Panc1 (cell line): ENCODE measurements at regions not wholly inside any gene's neighbourhood (a gene's known extent, or its start where the extent isn't known, plus 50 kb on each side); places are given as distances from the start of the nearest gene placed in this dataset.

Experiments
- ATAC-seq: fragments of 200-7000 bp; cut with Tn5 transposase; 2 replicates; pipeline ENCODE4 v1.9.1; 2020; ENCODE audit warnings: mild to moderate bottlenecking, moderate library complexity
- BruUV-seq: library from RNA; stranded (reverse); fragments of 400-500 nt; replicated peaks from 2 replicates; lab custom pipeline; 2021; lab: Mats Ljungman, UMichigan
- CTCF ChIA-PET: fragments of 300-600 bp; sonication (Branson Sonifier 250); formaldehyde crosslinking; loops from one replicate; lab custom pipeline; 2022; ENCODE audit warnings: antibody characterized with exemption; lab: Charles Lee
- POLR2A ChIA-PET: fragments of 300-600 bp; sonication (Branson Sonifier 250); formaldehyde crosslinking; loops from one replicate; lab custom pipeline; 2022; ENCODE audit warnings: antibody characterized with exemption; lab: Charles Lee
- DNase-seq: peaks from one replicate; pipeline ENCODE4 v3.0.0-alpha.2; 2010; ENCODE audit warnings: low read depth, low spot score
- H3K27ac ChIP-seq: 2 replicates; pipeline ENCODE4 v1.5.1; 2011; ENCODE audit warnings: mild to moderate bottlenecking, low read length, inconsistent platforms
- H3K27me3 ChIP-seq: fragments of 200-500 bp; sonication (Bioruptor generic); 2 replicates; pipeline ENCODE4 v1.6.0; 2014; ENCODE audit warnings: low read length, inconsistent platforms; ENCODE audit not compliant: control insufficient read depth, insufficient read depth
- H3K36me3 ChIP-seq: fragments of 200-500 bp; sonication (Bioruptor generic); 2 replicates; pipeline ENCODE4 v1.5.1; 2014; ENCODE audit warnings: inconsistent platforms, mild to moderate bottlenecking, low read length, moderate library complexity; ENCODE audit not compliant: control insufficient read depth, insufficient read depth
- H3K4me1 ChIP-seq: 2 replicates; pipeline ENCODE4 v1.5.1; 2011; ENCODE audit warnings: inconsistent platforms, mild to moderate bottlenecking, low read length, moderate library complexity; ENCODE audit not compliant: control insufficient read depth, insufficient read depth
- H3K4me3 ChIP-seq, 2 experiments: 2 replicates each; pipeline ENCODE4 v1.5.1; 2011 to 2012; ENCODE audit warnings: low read depth in 2 of 2, low read length in 2 of 2, mild to moderate bottlenecking in 2 of 2, inconsistent platforms in 1 of 2, moderate library complexity in 1 of 2
- H3K9me3 ChIP-seq: fragments of 200-500 bp; sonication (Bioruptor generic); 2 replicates; pipeline ENCODE4 v1.5.1; 2014; ENCODE audit warnings: low read depth, mild to moderate bottlenecking, inconsistent platforms, low read length, moderate library complexity; ENCODE audit not compliant: control insufficient read depth, insufficient read depth
- CTCF ChIP-seq: fragments of 450-650 bp; IDR thresholded peaks from 2 replicates; pipeline ENCODE4 v1.5.1; 2017; ENCODE audit warnings: mild to moderate bottlenecking
- POLR2AphosphoS5 ChIP-seq: IDR thresholded peaks from 2 replicates; pipeline ENCODE4 v1.6.1; 2012; ENCODE audit warnings: mild to moderate bottlenecking, low read depth, low read length, moderate library complexity
- REST ChIP-seq, 2 experiments: IDR thresholded peaks; 2 replicates each; pipeline ENCODE4 v1.6.1; 2011 to 2012; ENCODE audit warnings: low read depth in 2 of 2, control low read depth in 1 of 2, low read length in 1 of 2, mild to moderate bottlenecking in 1 of 2, moderate library complexity in 1 of 2; ENCODE audit not compliant: insufficient read depth in 1 of 2
- SIN3A ChIP-seq: IDR thresholded peaks from 2 replicates; pipeline ENCODE4 v1.6.1; 2012; ENCODE audit warnings: low read depth, mild to moderate bottlenecking, low read length, moderate library complexity, borderline replicate concordance; ENCODE audit not compliant: insufficient read depth
- TCF7L2 ChIP-seq: IDR thresholded peaks from 2 replicates; pipeline ENCODE4 v1.6.1; 2011; ENCODE audit warnings: mild to moderate bottlenecking, low read depth, low read length, inconsistent platforms
- in situ Hi-C: cut with HindIII; loops from 2 replicates; pipeline ENCODE4 v1.10.0; 2016; ENCODE audit warnings: low sequenced_read_pairs, low pct_unique_long_range_greater_than_20kb
- intact Hi-C: fragments of 100-400 bp; cut with micrococcal nuclease; formaldehyde crosslinking; loops from one replicate; pipeline ENCODE4 v1.10.0; 2022; ENCODE audit not compliant: unreplicated experiment

GRCh38 chr10:131766096-131766495, 134.7 kb upstream of the PPP2R2D start:
- in situ Hi-C loops (no loop called here), intact Hi-C loops (no loop called here)
- POLR2A ChIA-PET = no interaction called here
- TF ChIP-seq CTCF = no peak
- TF ChIP-seq REST (IDR thresholded peaks at IDR 0.05; ENCODE audit: insufficient read depth in 1 of 2, low read depth in 2 of 2, low read length in 1 of 2) = no peak
- TF ChIP-seq TCF7L2 = no peak
- TF ChIP-seq SIN3A = no peak
- TF ChIP-seq POLR2AphosphoS5 = no peak
- Histone ChIP-seq H3K27me3 (peaks cover 7% of the 10 kb centered on the region), H3K36me3 (no peaks in the 10 kb centered on the region), H3K27ac (no peak overlapping the region), H3K4me1 (no peaks in the 10 kb centered on the region), H3K9me3 (no peaks in the 10 kb centered on the region), H3K4me3 (no peak overlapping the region)
- ATAC-seq (no peak), DNase-seq (no peak)
- no TSS peak for BruUV-seq
- CTCF ChIA-PET = no interaction called here

GRCh38 chr10:131767716-131768115, 133.1 kb upstream of the PPP2R2D start:
- no TSS peak for BruUV-seq

More at GRCh38 chr10:131767716-131768115, 133.1 kb upstream of the PPP2R2D start:
- no peaks in the 10 kb centered on the region for H3K36me3 ChIP-seq
- no peaks in the 10 kb centered on the region for H3K9me3 ChIP-seq
- DNase-seq (no peak), ATAC-seq (no peak)
- H3K4me3 ChIP-seq = no peak overlapping the region
- no peak overlapping the region for H3K27ac ChIP-seq
- ChIA-PET POLR2A (no interaction called here), CTCF (no interaction called here)
- in situ Hi-C loops (no loop called here), intact Hi-C loops (no loop called here)
- TF ChIP-seq REST (IDR thresholded peaks at IDR 0.05; ENCODE audit: insufficient read depth in 1 of 2, low read depth in 2 of 2, low read length in 1 of 2) = no peak
- TF ChIP-seq CTCF = no peak
- TF ChIP-seq TCF7L2 = no peak
- no peak for TF ChIP-seq SIN3A
- no peak for TF ChIP-seq POLR2AphosphoS5
- H3K4me1 ChIP-seq = no peaks in the 10 kb centered on the region
- no peaks in the 10 kb centered on the region; the same call in 1 of the 2 replicates for H3K27me3 ChIP-seq
